Nephron progenitor cell (in vitro differentiated cells): ENCODE measurements at regions not wholly inside any gene's neighbourhood (a gene's known extent, or its start where the extent isn't known, plus 50 kb on each side); places are given as distances from the start of the nearest gene placed in this dataset.

Experiments used
- DNase-seq: peaks from one replicate; pipeline ENCODE4 v3.0.0; 2021
- H3K27ac Mint-ChIP-seq: 2 replicates; pipeline ENCODE4 v1.8.0; 2021; ENCODE audit warnings: mild to moderate bottlenecking, moderate library complexity, mixed read lengths
- H3K27me3 Mint-ChIP-seq: 2 replicates; pipeline ENCODE4 v1.8.0; 2021; ENCODE audit warnings: mild to moderate bottlenecking, low read depth, mixed read lengths; ENCODE audit not compliant: poor library complexity
- H3K36me3 Mint-ChIP-seq: 2 replicates; pipeline ENCODE4 v1.8.0; 2021; ENCODE audit warnings: low read depth, mixed read lengths
- H3K4me1 Mint-ChIP-seq: 2 replicates; pipeline ENCODE4 v1.8.0; 2021; ENCODE audit warnings: mixed read lengths
- H3K4me3 Mint-ChIP-seq: 2 replicates; pipeline ENCODE4 v1.8.0; 2021; ENCODE audit warnings: mild to moderate bottlenecking, moderate library complexity, mixed read lengths
- H3K9me3 Mint-ChIP-seq: 2 replicates; pipeline ENCODE4 v1.8.0; 2021; ENCODE audit warnings: mild to moderate bottlenecking, moderate library complexity, mixed read lengths
- CTCF ChIP-seq: fragments of 200-600 bp; sonication (generic); IDR thresholded peaks from 2 replicates; pipeline ENCODE4 v1.5.0; 2021; ENCODE audit warnings: antibody characterized with exemption

DNA sequence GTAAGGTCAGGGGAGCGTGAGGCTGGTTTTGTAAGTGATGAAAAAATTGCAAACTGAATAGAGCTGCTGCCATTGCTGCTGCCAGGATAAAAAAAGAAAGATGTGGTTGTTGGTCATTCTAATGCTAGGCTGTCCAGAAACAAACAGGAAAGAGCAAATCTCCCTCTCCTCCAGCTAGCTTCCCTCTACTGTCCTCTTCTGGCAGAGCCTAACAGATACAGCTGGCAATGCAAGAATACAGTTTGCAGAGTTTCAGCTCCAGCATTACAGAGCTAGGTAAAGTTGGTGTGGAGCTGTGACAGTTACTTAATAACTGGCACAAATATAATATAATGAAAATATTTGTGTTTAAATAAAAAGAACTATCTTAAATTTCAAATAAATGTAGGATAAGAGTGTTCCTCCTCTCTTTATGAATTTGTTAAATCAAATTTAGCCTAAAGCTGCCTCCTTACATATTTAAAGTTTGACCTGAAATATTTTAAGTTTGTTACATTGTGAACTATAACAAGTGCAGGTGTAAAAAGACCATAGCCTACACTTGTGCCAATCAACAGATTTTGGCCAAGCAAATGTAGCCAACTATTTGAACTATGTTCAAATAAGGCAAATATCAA lies 407.7 kb downstream of the SH2D4B start:
- peaks cover 4% of the 10 kb centered on the region for H3K27me3 Mint-ChIP-seq

DNA sequence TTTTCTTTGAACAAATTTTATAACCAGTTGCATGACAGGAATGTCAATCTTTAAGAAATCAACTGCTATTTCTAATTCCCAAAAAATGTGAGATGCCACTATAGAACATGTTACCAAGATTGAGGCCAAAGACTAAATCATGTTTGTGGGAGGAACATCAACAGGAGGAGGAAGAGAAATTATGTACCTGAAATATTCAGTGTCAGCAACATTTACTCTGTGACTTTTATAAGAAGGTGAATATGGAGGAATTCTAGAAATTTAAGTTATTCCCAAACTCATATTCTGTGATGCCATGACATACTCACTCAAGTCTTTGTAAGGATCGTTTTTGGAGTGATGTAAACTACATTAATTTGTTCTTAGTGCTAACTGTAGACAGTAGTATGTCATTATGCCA lies 408.4 kb downstream of the SH2D4B start:
- no peak overlapping the region for H3K27ac Mint-ChIP-seq
- DNase-seq: no peak
- H3K36me3 Mint-ChIP-seq: no peaks in the 10 kb centered on the region
- no peak overlapping the region for H3K4me3 Mint-ChIP-seq
- H3K9me3 Mint-ChIP-seq: peaks cover 4% of the 10 kb centered on the region
- peaks cover 4% of the 10 kb centered on the region for H3K27me3 Mint-ChIP-seq
- TF ChIP-seq CTCF: no peak
- H3K4me1 Mint-ChIP-seq: no peaks in the 10 kb centered on the region

More for the DNA sequence above, 407.7 kb downstream of the SH2D4B start:
- TF ChIP-seq CTCF: peak; percentile 73
- H3K4me3 Mint-ChIP-seq: no peak overlapping the region
- H3K27ac Mint-ChIP-seq: no peak overlapping the region
- peaks cover under 1% of the 10 kb centered on the region for H3K9me3 Mint-ChIP-seq
- no peak for DNase-seq
- H3K36me3 Mint-ChIP-seq: no peaks in the 10 kb centered on the region
- no peaks in the 10 kb centered on the region for H3K4me1 Mint-ChIP-seq

- Mint-ChIP-seq H3K27ac (no peak overlapping the region), H3K4me1 (no peaks in the 10 kb centered on the region), H3K27me3 (peaks cover 4% of the 10 kb centered on the region), H3K9me3 (peaks cover 4% of the 10 kb centered on the region), H3K36me3 (no peaks in the 10 kb centered on the region), H3K4me3 (no peak overlapping the region)
- no peak for DNase-seq
- TF ChIP-seq CTCF: no peak
Observed at GRCh38 chr10:80946957-80947726, 409.4 kb downstream of the SH2D4B start.

GRCh38 chr10:80949785-80950184 lies 412.1 kb downstream of the SH2D4B start:
- Mint-ChIP-seq H3K27me3 (no peaks in the 10 kb centered on the region), H3K27ac (no peak overlapping the region), H3K4me1 (no peaks in the 10 kb centered on the region), H3K4me3 (no peak overlapping the region), H3K36me3 (no peaks in the 10 kb centered on the region), H3K9me3 (peaks cover 4% of the 10 kb centered on the region)
- no peak for DNase-seq
- no peak for TF ChIP-seq CTCF

- Mint-ChIP-seq H3K4me3 (no peak overlapping the region), H3K4me1 (no peaks in the 10 kb centered on the region), H3K9me3 (peaks cover 4% of the 10 kb centered on the region), H3K27ac (no peak overlapping the region), H3K27me3 (peaks cover 2% of the 10 kb centered on the region), H3K36me3 (no peaks in the 10 kb centered on the region)
- DNase-seq: no peak
- no peak for TF ChIP-seq CTCF
Observed at GRCh38 chr10:80952436-80952835, 414.7 kb downstream of the SH2D4B start.

GRCh38 chr10:80957161-80957560 lies 419.5 kb downstream of the SH2D4B start:
- Mint-ChIP-seq H3K4me3 (no peak overlapping the region), H3K27ac (no peak overlapping the region), H3K4me1 (no peaks in the 10 kb centered on the region), H3K36me3 (no peaks in the 10 kb centered on the region), H3K9me3 (no peaks in the 10 kb centered on the region), H3K27me3 (peaks cover 2% of the 10 kb centered on the region)
- TF ChIP-seq CTCF: no peak
- no peak for DNase-seq
